Astrocyte (in vitro differentiated cells and primary cell): ENCODE measurements at regions not wholly inside any gene's neighbourhood (a gene's known extent, or its start where the extent isn't known, plus 50 kb on each side); places are given as distances from the start of the nearest gene placed in this dataset.
A peak's percentile ranks its signal among the peaks of the same experiment; 100 is the strongest.

Experiments used
- DNase-seq: peaks from one replicate; pipeline ENCODE4 v3.0.0-alpha.2; 2010; ENCODE audit warnings: low read depth
- FAIRE-seq: peaks from 2 replicates; lab custom pipeline; 2011; peaks lifted over from hg19 to GRCh38; lab: Jason Lieb, UNC
- H2AFZ ChIP-seq: 2 replicates; pipeline ENCODE4 v1.6.0; 2012; ENCODE audit warnings: low read depth, low read length, inconsistent platforms
- H3K27ac ChIP-seq: 2 replicates; pipeline ENCODE4 v1.5.1; 2011; ENCODE audit warnings: low read depth, low read length, inconsistent platforms
- H3K27me3 ChIP-seq: 2 replicates; pipeline ENCODE4 v1.6.0; 2011; ENCODE audit warnings: low read length, inconsistent platforms; ENCODE audit not compliant: insufficient read depth
- H3K36me3 ChIP-seq: 2 replicates; pipeline ENCODE4 v1.5.1; 2011; ENCODE audit warnings: low read length, inconsistent platforms; ENCODE audit not compliant: insufficient read depth
- H3K4me1 ChIP-seq: 2 replicates; pipeline ENCODE4 v1.5.1; 2011; ENCODE audit warnings: low read length, inconsistent platforms; ENCODE audit not compliant: insufficient read depth
- H3K4me2 ChIP-seq: 2 replicates; pipeline ENCODE4 v1.6.0; 2012; ENCODE audit warnings: low read length, inconsistent platforms
- H3K4me3 ChIP-seq: 2 replicates; pipeline ENCODE4 v1.5.1; 2011; ENCODE audit warnings: low read depth, mild to moderate bottlenecking, low read length, inconsistent platforms; ENCODE audit not compliant: insufficient read depth
- H3K79me2 ChIP-seq: 2 replicates; pipeline ENCODE4 v1.6.0; 2012; ENCODE audit warnings: mild to moderate bottlenecking, low read length, inconsistent platforms; ENCODE audit not compliant: insufficient read depth
- H3K9ac ChIP-seq: 2 replicates; pipeline ENCODE4 v1.6.0; 2012; ENCODE audit warnings: mild to moderate bottlenecking, low read length, inconsistent platforms
- H3K9me3 ChIP-seq: 2 replicates; pipeline ENCODE4 v1.5.1; 2012; ENCODE audit warnings: low read depth, mild to moderate bottlenecking, low read length, inconsistent platforms; ENCODE audit not compliant: insufficient read depth
- H4K20me1 ChIP-seq: 2 replicates; pipeline ENCODE4 v1.6.0; 2012; ENCODE audit warnings: low read length, inconsistent platforms; ENCODE audit not compliant: insufficient read depth
- H3K27ac Mint-ChIP-seq: one replicate; pipeline ENCODE4 v1.8.0; 2021; ENCODE audit warnings: mild to moderate bottlenecking, mixed read lengths; ENCODE audit not compliant: unreplicated experiment
- H3K27me3 Mint-ChIP-seq: one replicate; pipeline ENCODE4 v1.8.0; 2021; ENCODE audit warnings: low read depth, mixed read lengths; ENCODE audit not compliant: unreplicated experiment
- H3K36me3 Mint-ChIP-seq: one replicate; pipeline ENCODE4 v1.8.0; 2021; ENCODE audit warnings: low read depth, mixed read lengths; ENCODE audit not compliant: unreplicated experiment
- H3K4me1 Mint-ChIP-seq: one replicate; pipeline ENCODE4 v1.8.0; 2021; ENCODE audit warnings: low read depth, mixed read lengths; ENCODE audit not compliant: unreplicated experiment
- H3K4me3 Mint-ChIP-seq: one replicate; pipeline ENCODE4 v1.8.0; 2021; ENCODE audit warnings: mild to moderate bottlenecking, moderate library complexity, mixed read lengths; ENCODE audit not compliant: unreplicated experiment
- H3K9me3 Mint-ChIP-seq: one replicate; pipeline ENCODE4 v1.8.0; 2021; ENCODE audit warnings: mild to moderate bottlenecking, mixed read lengths; ENCODE audit not compliant: unreplicated experiment
- EZH2 ChIP-seq: IDR thresholded peaks from 2 replicates; pipeline ENCODE4 v1.6.1; 2012; ENCODE audit warnings: mild to moderate bottlenecking, low read length, inconsistent platforms; ENCODE audit not compliant: insufficient read depth
- TF ChIP-seq, protein P1 (sequence below): IDR thresholded peaks from 2 replicates; pipeline ENCODE4 v1.5.1; 2011; ENCODE audit warnings: low read depth, mild to moderate bottlenecking, inconsistent platforms, low read length, moderate library complexity; ENCODE audit not compliant: insufficient read depth

DNA sequence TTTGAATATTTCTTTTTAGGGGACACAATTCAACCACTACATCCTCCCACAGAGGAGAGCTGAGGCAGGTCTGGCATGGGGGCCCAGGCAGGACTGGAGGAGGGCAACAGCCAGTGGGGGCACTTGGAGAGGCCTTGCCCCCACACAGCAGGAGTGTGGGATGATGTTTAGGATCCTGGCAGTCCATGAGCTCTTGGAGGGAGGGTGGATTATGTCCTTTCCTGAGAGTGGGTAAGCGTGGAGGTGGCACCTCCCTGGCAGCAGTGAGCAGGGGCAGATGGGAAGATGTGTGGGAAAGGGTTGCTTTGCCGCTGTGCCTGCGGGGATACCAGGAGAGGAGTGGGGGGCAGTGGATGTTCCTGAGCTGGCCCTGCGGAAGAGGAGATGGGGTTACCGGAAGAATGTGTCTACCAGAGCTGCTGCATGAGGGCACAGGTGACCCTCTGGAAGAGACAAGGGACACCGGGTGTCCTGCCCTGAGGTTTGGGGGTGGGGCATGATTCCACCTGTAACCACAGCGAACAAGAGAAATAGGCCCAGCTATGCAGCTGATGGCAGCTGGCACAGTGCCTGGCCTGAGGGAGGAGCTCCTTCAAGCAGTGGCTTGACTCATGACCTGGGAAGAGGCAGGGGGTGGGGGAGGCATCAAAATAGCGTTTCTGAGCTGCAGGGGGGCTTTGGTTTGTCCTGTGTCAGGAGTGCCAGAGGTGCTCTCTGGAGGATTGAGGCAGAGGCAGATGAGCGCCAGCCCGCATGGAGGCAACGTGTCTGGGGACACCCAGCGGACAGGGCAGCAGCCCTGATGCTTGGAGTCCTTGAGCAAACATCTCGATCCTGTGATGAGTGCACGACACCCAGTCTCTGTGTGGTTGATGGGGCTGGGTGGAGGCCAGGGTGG lies 123.9 kb upstream of the TMPRSS2 start:
- no peaks in the 10 kb centered on the region for H4K20me1 ChIP-seq
- peak; percentile 35 for DNase-seq
- no peaks in the 10 kb centered on the region for H3K36me3 ChIP-seq
- H3K4me3 ChIP-seq = no peak overlapping the region
- TF ChIP-seq, protein P1, sequence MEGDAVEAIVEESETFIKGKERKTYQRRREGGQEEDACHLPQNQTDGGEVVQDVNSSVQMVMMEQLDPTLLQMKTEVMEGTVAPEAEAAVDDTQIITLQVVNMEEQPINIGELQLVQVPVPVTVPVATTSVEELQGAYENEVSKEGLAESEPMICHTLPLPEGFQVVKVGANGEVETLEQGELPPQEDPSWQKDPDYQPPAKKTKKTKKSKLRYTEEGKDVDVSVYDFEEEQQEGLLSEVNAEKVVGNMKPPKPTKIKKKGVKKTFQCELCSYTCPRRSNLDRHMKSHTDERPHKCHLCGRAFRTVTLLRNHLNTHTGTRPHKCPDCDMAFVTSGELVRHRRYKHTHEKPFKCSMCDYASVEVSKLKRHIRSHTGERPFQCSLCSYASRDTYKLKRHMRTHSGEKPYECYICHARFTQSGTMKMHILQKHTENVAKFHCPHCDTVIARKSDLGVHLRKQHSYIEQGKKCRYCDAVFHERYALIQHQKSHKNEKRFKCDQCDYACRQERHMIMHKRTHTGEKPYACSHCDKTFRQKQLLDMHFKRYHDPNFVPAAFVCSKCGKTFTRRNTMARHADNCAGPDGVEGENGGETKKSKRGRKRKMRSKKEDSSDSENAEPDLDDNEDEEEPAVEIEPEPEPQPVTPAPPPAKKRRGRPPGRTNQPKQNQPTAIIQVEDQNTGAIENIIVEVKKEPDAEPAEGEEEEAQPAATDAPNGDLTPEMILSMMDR = no peak
- TF ChIP-seq EZH2 = peak; percentile 44
- no peaks in the 10 kb centered on the region for H3K79me2 ChIP-seq
- H2AFZ ChIP-seq = no peak overlapping the region
- Mint-ChIP-seq H3K27ac (peak overlapping the region; percentile 72), H3K36me3 (no peaks in the 10 kb centered on the region), H3K4me1 (peaks cover 6% of the 10 kb centered on the region), H3K4me3 (peak overlapping the region; percentile 4), H3K27me3 (peaks cover 10% of the 10 kb centered on the region), H3K9me3 (peaks cover 16% of the 10 kb centered on the region)
- peak overlapping the region; percentile 18 for H3K9ac ChIP-seq
- no peak for FAIRE-seq
- H3K27me3 ChIP-seq = no peaks in the 10 kb centered on the region
- no peaks in the 10 kb centered on the region for H3K9me3 ChIP-seq
- no peak overlapping the region for H3K27ac ChIP-seq
- peak overlapping the region; percentile 29 for H3K4me2 ChIP-seq
- peaks cover 28% of the 10 kb centered on the region for H3K4me1 ChIP-seq

DNA sequence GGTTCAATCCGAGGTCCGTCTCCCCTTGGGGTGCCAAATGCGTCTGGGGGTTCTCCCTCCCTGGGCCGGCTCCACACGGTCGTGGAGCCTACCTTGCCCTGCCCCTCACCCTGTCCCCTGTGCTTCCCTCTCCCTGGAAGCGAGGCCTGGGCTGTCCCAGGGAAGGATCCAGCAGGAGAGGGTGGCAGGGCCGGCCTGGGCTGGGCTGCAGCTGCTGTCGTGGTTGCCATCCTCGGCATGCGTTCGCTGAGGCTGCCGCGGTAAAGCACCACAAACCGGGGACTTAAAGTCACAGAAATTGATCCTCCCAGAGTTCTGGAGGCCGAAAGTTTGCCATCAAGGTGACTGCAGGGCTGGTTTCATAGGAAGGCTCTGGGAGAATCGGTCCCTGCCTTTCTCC lies 123.0 kb upstream of the TMPRSS2 start:
- no peak for FAIRE-seq
- Histone ChIP-seq H3K4me3 (no peak overlapping the region), H3K36me3 (no peaks in the 10 kb centered on the region), H3K4me1 (peaks cover 28% of the 10 kb centered on the region), H3K4me2 (peak overlapping the region; percentile 9), H3K27ac (peak overlapping the region; percentile 49), H3K9ac (peak overlapping the region; percentile 9), H2AFZ (no peak overlapping the region), H3K79me2 (no peaks in the 10 kb centered on the region), H3K9me3 (no peaks in the 10 kb centered on the region), H3K27me3 (no peaks in the 10 kb centered on the region), H4K20me1 (no peaks in the 10 kb centered on the region)
- peaks cover 13% of the 10 kb centered on the region for H3K9me3 Mint-ChIP-seq
- no peak overlapping the region for H3K27ac Mint-ChIP-seq
- H3K4me1 Mint-ChIP-seq = peaks cover 6% of the 10 kb centered on the region
- H3K36me3 Mint-ChIP-seq = no peaks in the 10 kb centered on the region
- H3K27me3 Mint-ChIP-seq = peaks cover 19% of the 10 kb centered on the region
- DNase-seq = no peak
- no peak overlapping the region for H3K4me3 Mint-ChIP-seq
- TF ChIP-seq, protein P1 = no peak
- TF ChIP-seq EZH2 = no peak

DNA sequence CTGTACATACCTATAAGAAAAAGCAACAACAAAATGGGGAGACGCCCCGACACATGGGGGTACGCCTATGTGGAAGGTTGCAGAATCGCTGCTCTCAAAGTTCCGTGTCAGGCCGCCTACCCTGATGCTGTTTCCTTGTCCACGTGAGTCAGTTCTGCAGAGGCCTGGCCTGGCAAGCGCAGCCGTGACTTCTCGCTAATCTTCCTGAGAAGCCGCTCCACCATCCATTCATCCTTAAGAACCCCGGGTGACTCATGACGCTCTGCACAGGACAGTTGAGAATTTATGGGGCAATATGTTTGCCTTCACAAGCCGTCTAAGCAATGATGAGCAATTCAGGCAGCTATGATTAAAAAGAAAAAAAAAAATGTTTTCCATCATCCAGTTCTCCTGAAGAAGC lies 122.3 kb upstream of the TMPRSS2 start:
- Histone ChIP-seq H3K4me1 (peaks cover 28% of the 10 kb centered on the region), H3K27me3 (no peaks in the 10 kb centered on the region), H3K4me2 (peak overlapping the region; percentile 42), H3K27ac (peak overlapping the region; percentile 76), H2AFZ (peak overlapping the region; percentile 58), H3K36me3 (no peaks in the 10 kb centered on the region), H3K4me3 (no peak overlapping the region), H3K79me2 (no peaks in the 10 kb centered on the region), H3K9me3 (no peaks in the 10 kb centered on the region), H4K20me1 (no peaks in the 10 kb centered on the region), H3K9ac (peak overlapping the region; percentile 9)
- TF ChIP-seq, protein P1 = no peak
- TF ChIP-seq EZH2 = no peak
- H3K27me3 Mint-ChIP-seq = peaks cover 21% of the 10 kb centered on the region
- peaks cover 7% of the 10 kb centered on the region for H3K9me3 Mint-ChIP-seq
- no peak overlapping the region for H3K4me3 Mint-ChIP-seq
- H3K4me1 Mint-ChIP-seq = peaks cover 6% of the 10 kb centered on the region
- DNase-seq (peak; percentile 100), FAIRE-seq (peak; percentile 84)
- H3K27ac Mint-ChIP-seq = no peak overlapping the region
- no peaks in the 10 kb centered on the region for H3K36me3 Mint-ChIP-seq
